H1 (cell line): ENCODE measurements at regions not wholly inside any gene's neighbourhood (a gene's known extent, or its start where the extent isn't known, plus 50 kb on each side); places are given as distances from the start of the nearest gene placed in this dataset.

Experiments used
- CTCF ChIA-PET: fragments of 300-600 bp; sonication (Branson Sonifier 250); formaldehyde crosslinking; loops from one replicate; lab custom pipeline; 2021; ENCODE audit not compliant: partially characterized antibody; lab: Charles Lee
- POLR2A ChIA-PET: fragments of 300-600 bp; sonication (Branson Sonifier 250); formaldehyde crosslinking; loops from one replicate; lab custom pipeline; 2021; ENCODE audit warnings: inconsistent platforms; ENCODE audit not compliant: partially characterized antibody; lab: Charles Lee
- DNase-seq, 2 experiments: peaks; one replicate each; pipeline versions ENCODE4 v3.0.0 to v3.0.0-alpha.2; 2010 to 2022; ENCODE audit warnings: low spot score in 2 of 2, low read depth in 1 of 2, mixed read lengths in 1 of 2
- FAIRE-seq: peaks from 2 replicates; lab custom pipeline; 2011; peaks lifted over from hg19 to GRCh38; lab: Jason Lieb, UNC
- H2AFZ ChIP-seq: 2 replicates; pipeline ENCODE4 v1.8.1; 2012; ENCODE audit warnings: low read length, inconsistent platforms
- H2AK5ac ChIP-seq: 2 replicates; pipeline ENCODE4 v1.6.1; 2013; ENCODE audit warnings: low read depth, low read length
- H2BK120ac ChIP-seq: replicated peaks from 2 replicates; pipeline ENCODE3; 2013; ENCODE audit warnings: low read depth, low read length, inconsistent platforms
- H2BK12ac ChIP-seq: 2 replicates; pipeline ENCODE4 v1.6.1; 2013; ENCODE audit warnings: low read depth, low read length
- H2BK15ac ChIP-seq: 2 replicates; pipeline ENCODE4 v1.6.1; 2013; ENCODE audit warnings: low read length
- H2BK20ac ChIP-seq: 2 replicates; pipeline ENCODE4 v1.6.1; 2013; ENCODE audit warnings: low read length
- H2BK5ac ChIP-seq: 2 replicates; pipeline ENCODE4 v1.6.1; 2013; ENCODE audit warnings: low read depth, low read length
- H3K14ac ChIP-seq: 2 replicates; pipeline ENCODE4 v1.6.1; 2013; ENCODE audit warnings: inconsistent platforms; ENCODE audit not compliant: insufficient read length
- H3K18ac ChIP-seq: 2 replicates; pipeline ENCODE4 v1.6.1; 2013; ENCODE audit warnings: low read length; ENCODE audit errors: extremely low read depth
- H3K23ac ChIP-seq: 2 replicates; pipeline ENCODE4 v1.6.1; 2013; ENCODE audit warnings: inconsistent platforms; ENCODE audit not compliant: insufficient read length
- H3K23me2 ChIP-seq: 2 replicates; pipeline ENCODE4 v1.6.1; 2013; ENCODE audit warnings: low read depth, low read length
- H3K27ac ChIP-seq: 2 replicates; pipeline ENCODE4 v1.6.1; 2011; ENCODE audit warnings: low read depth, low read length, inconsistent platforms
- H3K27me3 ChIP-seq, 4 experiments: replicated peaks in 1 of 4; 1 replicate in 1 of 4; 2 replicates in 3 of 4; pipeline versions ENCODE4 v1.6.1 to v1.8.1; 2011 to 2013; ENCODE audit warnings: low read length in 3 of 4, mild to moderate bottlenecking in 3 of 4, inconsistent platforms in 2 of 4, mixed read lengths in 2 of 4, moderate library complexity in 1 of 4; ENCODE audit not compliant: control insufficient read depth in 3 of 4, insufficient read depth in 3 of 4; ENCODE audit errors: extremely low read depth in 1 of 4
- H3K36me3 ChIP-seq, 4 experiments: 2 replicates each; pipeline versions ENCODE4 v1.6.1 to v1.8.1; 2011 to 2013; ENCODE audit warnings: mild to moderate bottlenecking in 4 of 4, low read length in 3 of 4, moderate library complexity in 2 of 4, control low read depth in 1 of 4, inconsistent platforms in 1 of 4; ENCODE audit not compliant: insufficient read depth in 4 of 4, control insufficient read depth in 2 of 4
- H3K4ac ChIP-seq: replicated peaks from 2 replicates; pipeline ENCODE3; 2013; ENCODE audit warnings: low read length, low read depth, mixed read lengths, inconsistent platforms; ENCODE audit not compliant: insufficient read length
- H3K4me1 ChIP-seq, 4 experiments: replicated peaks in 1 of 4; 1 replicate in 1 of 4; 2 replicates in 3 of 4; pipeline versions ENCODE4 v1.6.1 to v1.8.1; 2011 to 2013; ENCODE audit warnings: low read length in 3 of 4, inconsistent platforms in 2 of 4, mixed read lengths in 1 of 4; ENCODE audit not compliant: insufficient read depth in 4 of 4, control insufficient read depth in 3 of 4
- H3K4me2 ChIP-seq, 2 experiments: 2 replicates each; pipeline versions ENCODE4 v1.6.1 to v1.8.1; 2011 to 2013; ENCODE audit warnings: low read depth in 2 of 2, low read length in 2 of 2, control low read depth in 1 of 2, inconsistent platforms in 1 of 2, mild to moderate bottlenecking in 1 of 2; ENCODE audit not compliant: insufficient read depth in 1 of 2
- H3K4me3 ChIP-seq, 4 experiments: fragments of 200-600, 300-600 bp in 1 of 4; sonication (generic), shearing (Covaris generic), sonication (Bioruptor Twin) in 1 of 4; 2 replicates each; pipeline versions ENCODE4 v1.5.1 to v1.8.1; 2011 to 2016; ENCODE audit warnings: low read length in 4 of 4, low read depth in 3 of 4, control low read depth in 2 of 4, inconsistent platforms in 2 of 4, mild to moderate bottlenecking in 2 of 4, mixed read lengths in 1 of 4, moderate library complexity in 1 of 4; ENCODE audit not compliant: insufficient read depth in 2 of 4; ENCODE audit errors: extremely low read depth in 1 of 4
- H3K56ac ChIP-seq: replicated peaks from 2 replicates; pipeline ENCODE3; 2013; ENCODE audit warnings: low read depth, mild to moderate bottlenecking, mixed read lengths, low read length, inconsistent platforms; ENCODE audit not compliant: insufficient read length
- H3K79me1 ChIP-seq: 2 replicates; pipeline ENCODE4 v1.6.1; 2013; ENCODE audit warnings: low read depth, low read length, control low read depth
- H3K79me2 ChIP-seq, 2 experiments: 2 replicates each; pipeline versions ENCODE4 v1.6.1 to v1.8.1; 2012 to 2013; ENCODE audit warnings: low read length in 2 of 2, mild to moderate bottlenecking in 2 of 2, inconsistent platforms in 1 of 2; ENCODE audit not compliant: insufficient read depth in 2 of 2, control insufficient read depth in 1 of 2
- H3K9ac ChIP-seq, 4 experiments: replicated peaks in 1 of 4; 1 replicate in 1 of 4; 2 replicates in 3 of 4; pipeline versions ENCODE4 v1.6.1 to v1.8.1; 2011 to 2013; ENCODE audit warnings: low read depth in 3 of 4, low read length in 3 of 4, control low read depth in 2 of 4, mild to moderate bottlenecking in 2 of 4, moderate library complexity in 2 of 4, inconsistent platforms in 1 of 4; ENCODE audit errors: extremely low read depth in 1 of 4
- H3K9me3 ChIP-seq, 2 experiments: 2 replicates each; pipeline versions ENCODE4 v1.6.1 to v1.8.1; 2012 to 2013; ENCODE audit warnings: mild to moderate bottlenecking in 2 of 2, moderate library complexity in 2 of 2, control low read depth in 1 of 2, inconsistent platforms in 1 of 2, low read depth in 1 of 2, low read length in 1 of 2, mixed read lengths in 1 of 2; ENCODE audit not compliant: insufficient read depth in 2 of 2
- H4K20me1 ChIP-seq, 2 experiments: replicated peaks in 1 of 2; 2 replicates each; pipeline versions ENCODE3 to v1.8.1; 2011 to 2013; ENCODE audit warnings: inconsistent platforms in 2 of 2, low read length in 2 of 2, mild to moderate bottlenecking in 1 of 2; ENCODE audit not compliant: insufficient read depth in 2 of 2, control insufficient read depth in 1 of 2
- H4K5ac ChIP-seq: 2 replicates; pipeline ENCODE4 v1.6.1; 2013; ENCODE audit warnings: low read length, low read depth, mixed read lengths, inconsistent platforms; ENCODE audit not compliant: insufficient read length
- H4K8ac ChIP-seq: 2 replicates; pipeline ENCODE4 v1.8.0; 2013; ENCODE audit warnings: mild to moderate bottlenecking, moderate library complexity, low read length, inconsistent platforms; ENCODE audit not compliant: insufficient read depth; ENCODE audit errors: extremely low read depth
- H4K91ac ChIP-seq: replicated peaks from 2 replicates; pipeline ENCODE3; 2013; ENCODE audit warnings: low read length, mixed read lengths, inconsistent platforms; ENCODE audit not compliant: insufficient read length
- ASH2L ChIP-seq: fragments of 200-600, 300-600 bp; sonication (generic); IDR thresholded peaks from one replicate; pipeline ENCODE4 v1.7.1; 2017; ENCODE audit warnings: low read length
- BACH1 ChIP-seq: IDR thresholded peaks from 2 replicates; pipeline ENCODE4 v1.6.1; 2012; ENCODE audit warnings: low read length, improper control_type of control experiment
- CBX5 ChIP-seq: fragments of 300-800, 300-1000 bp; sonication (generic); IDR thresholded peaks from 2 replicates; pipeline ENCODE4 v1.7.1; 2016; ENCODE audit warnings: antibody characterized with exemption, low read length, low read depth
- CHD1 ChIP-seq: IDR thresholded peaks from 2 replicates; pipeline ENCODE4 v1.6.1; 2012; ENCODE audit warnings: low read depth, low read length, improper control_type of control experiment
- CHD2 ChIP-seq: IDR thresholded peaks from 2 replicates; pipeline ENCODE4 v1.6.1; 2012; ENCODE audit warnings: low read length, improper control_type of control experiment
- EGR1 ChIP-seq: IDR thresholded peaks from 2 replicates; pipeline ENCODE4 v1.6.1; 2011; ENCODE audit warnings: low read depth, low read length, borderline replicate concordance
- EP300 ChIP-seq, 2 experiments: IDR thresholded peaks; 1 replicate in 1 of 2; 2 replicates in 1 of 2; pipeline ENCODE4 v1.6.1; 2011 to 2012; ENCODE audit warnings: low read depth in 2 of 2, low read length in 2 of 2, mild to moderate bottlenecking in 2 of 2, borderline replicate concordance in 1 of 2, inconsistent platforms in 1 of 2, moderate library complexity in 1 of 2
- KDM5A ChIP-seq: fragments of 200-600 bp; IDR thresholded peaks from 2 replicates; pipeline ENCODE4 v1.7.1; 2012; ENCODE audit warnings: mild to moderate bottlenecking, low read length, inconsistent platforms, mixed read lengths
- PHF8 ChIP-seq: fragments of 200-600 bp; sonication (generic); conservative IDR thresholded peaks from 2 replicates; pipeline ENCODE4 v1.7.1; 2012; ENCODE audit warnings: low read depth, mild to moderate bottlenecking, inconsistent platforms, low read length, moderate library complexity
- RFX5 ChIP-seq: IDR thresholded peaks from 2 replicates; pipeline ENCODE4 v1.6.1; 2011; ENCODE audit warnings: low read depth, low read length, improper control_type of control experiment, borderline replicate concordance
- RNF2 ChIP-seq: fragments of 200-900, 300-1000 bp; sonication (generic); IDR thresholded peaks from 2 replicates; pipeline ENCODE4 v1.7.1; 2016; ENCODE audit warnings: borderline replicate concordance, low read depth, mild to moderate bottlenecking, antibody characterized with exemption, low read length; ENCODE audit not compliant: poor library complexity, severe bottlenecking; ENCODE audit errors: missing control alignments
- SRF ChIP-seq: IDR thresholded peaks from 2 replicates; pipeline ENCODE4 v1.6.1; 2011; ENCODE audit warnings: mild to moderate bottlenecking, low read depth, low read length, moderate library complexity
- WGBS, 2 experiments: shearing (Covaris generic) in 1 of 2; methylation state at CpG; one replicate each; pipeline versions ENCODE4 v1.1.6 to v1.1.7; 2013 to 2015; ENCODE audit warnings: low lambda C conversion rate in 2 of 2, mixed read lengths in 2 of 2, inconsistent platforms in 1 of 2, low coverage in 1 of 2, missing lambda C conversion rate in 1 of 2; ENCODE audit not compliant: insufficient replicate concordance in 2 of 2, insufficient coverage in 1 of 2, insufficient read length in 1 of 2; ENCODE audit errors: extremely low coverage in 1 of 2, missing lambda C conversion rate in 1 of 2; 5-methylcytosine and 5-hydroxymethylcytosine counted together
- TF ChIP-seq, protein P1 (sequence below): IDR thresholded peaks from 2 replicates; pipeline ENCODE4 v1.6.1; 2012; ENCODE audit warnings: low read length, inconsistent platforms

GRCh38 chr7:39827571-39827970 lies 122.5 kb upstream of the CDK13 start:
- Histone ChIP-seq H4K20me1 (no peaks in the 10 kb centered on the region), H3K79me1 (no peaks in the 10 kb centered on the region), H2BK20ac (no peak overlapping the region), H4K91ac (no peak overlapping the region), H2BK15ac (no peak overlapping the region), H3K4ac (no peak overlapping the region), H3K14ac (no peak overlapping the region), H3K27me3 (peaks cover 0 to 9% (median 1%) of the 10 kb centered on the region in 4 experiments; a peak in 3 of 7 replicates), H2BK5ac (no peak overlapping the region), H2BK120ac (no peak overlapping the region), H3K4me2 (no peak overlapping the region), H3K4me3 (no peak overlapping the region), H3K4me1 (no peaks in the 10 kb centered on the region), H4K5ac (no peak overlapping the region), H2BK12ac (no peak overlapping the region), H3K79me2 (no peaks in the 10 kb centered on the region), H4K8ac (no peak overlapping the region), H2AK5ac (no peak overlapping the region), H2AFZ (no peak overlapping the region), H3K23ac (no peak overlapping the region), H3K56ac (no peak overlapping the region), H3K27ac (no peak overlapping the region), H3K18ac (no peak overlapping the region), H3K9ac (no peak overlapping the region), H3K9me3 (no peaks in the 10 kb centered on the region), H3K23me2 (no peaks in the 10 kb centered on the region), H3K36me3 (no peaks in the 10 kb centered on the region; a peak in 1 of 8 replicates)
- 86% methylated on average over 2 of the region's 2 CpGs; no CpG with 5 or more reads in 1 of the 2 experiments for WGBS, 2 experiments
- ChIA-PET CTCF (interaction anchor here (0.9 kb wide), 1 partner anchor 8 kb away, joined by 5 read pairs; no protein-coding TSS in a partner anchor), POLR2A (interaction anchor here (0.7 kb wide), 1 partner anchor 410 kb away, joined by 4 read pairs; no protein-coding TSS in a partner anchor)
- FAIRE-seq = no peak
- DNase-seq = no peak
- TF ChIP-seq RNF2 (no peak), CHD2 (no peak), BACH1 (no peak), CHD1 (no peak), KDM5A (no peak), EP300 (IDR thresholded peaks at IDR 0.05; ENCODE audit: borderline replicate concordance in 1 of 2, low read depth in 2 of 2, low read length in 2 of 2) (no peak), PHF8 (no peak), EGR1 (no peak), ASH2L (no peak), SRF (no peak), CBX5 (no peak), RFX5 (no peak)
- TF ChIP-seq, protein P1, sequence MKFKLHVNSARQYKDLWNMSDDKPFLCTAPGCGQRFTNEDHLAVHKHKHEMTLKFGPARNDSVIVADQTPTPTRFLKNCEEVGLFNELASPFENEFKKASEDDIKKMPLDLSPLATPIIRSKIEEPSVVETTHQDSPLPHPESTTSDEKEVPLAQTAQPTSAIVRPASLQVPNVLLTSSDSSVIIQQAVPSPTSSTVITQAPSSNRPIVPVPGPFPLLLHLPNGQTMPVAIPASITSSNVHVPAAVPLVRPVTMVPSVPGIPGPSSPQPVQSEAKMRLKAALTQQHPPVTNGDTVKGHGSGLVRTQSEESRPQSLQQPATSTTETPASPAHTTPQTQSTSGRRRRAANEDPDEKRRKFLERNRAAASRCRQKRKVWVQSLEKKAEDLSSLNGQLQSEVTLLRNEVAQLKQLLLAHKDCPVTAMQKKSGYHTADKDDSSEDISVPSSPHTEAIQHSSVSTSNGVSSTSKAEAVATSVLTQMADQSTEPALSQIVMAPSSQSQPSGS = no peak
